Smooth muscle cell (in vitro differentiated cells): ENCODE measurements at regions not wholly inside any gene's neighbourhood (a gene's known extent, or its start where the extent isn't known, plus 50 kb on each side); places are given as distances from the start of the nearest gene placed in this dataset.

ENCODE experiments used
- DNase-seq: peaks from one replicate; lab custom pipeline; 2025; ENCODE audit not compliant: unreplicated experiment; lab: John Stamatoyannopoulos, UW
- H2AFZ ChIP-seq: fragments of 200-600 bp; sonication (generic); 2 replicates; pipeline ENCODE4 v1.6.0; 2016; ENCODE audit warnings: antibody characterized with exemption, low read depth, mild to moderate bottlenecking
- H3F3A ChIP-seq: fragments of 200-600 bp; sonication (generic); 2 replicates; pipeline ENCODE4 v1.6.0; 2017; ENCODE audit warnings: antibody characterized with exemption, low read depth
- H3K27ac ChIP-seq: fragments of 200-600 bp; sonication (generic); 2 replicates; pipeline ENCODE4 v1.5.1; 2016; ENCODE audit warnings: low read depth, mild to moderate bottlenecking
- H3K27me3 ChIP-seq: fragments of 200-600 bp; sonication (generic); 2 replicates; pipeline ENCODE4 v1.6.1; 2016; ENCODE audit warnings: low read depth, mild to moderate bottlenecking
- H3K36me3 ChIP-seq: fragments of 200-600 bp; sonication (generic); 2 replicates; pipeline ENCODE4 v1.5.1; 2016; ENCODE audit warnings: low read depth
- H3K4me1 ChIP-seq: fragments of 200-600 bp; sonication (generic); 2 replicates; pipeline ENCODE4 v1.5.1; 2016; ENCODE audit warnings: low read depth
- H3K4me2 ChIP-seq: fragments of 200-600 bp; sonication (generic); 2 replicates; pipeline ENCODE4 v1.6.0; 2016; ENCODE audit warnings: mild to moderate bottlenecking
- H3K4me3 ChIP-seq: fragments of 200-600 bp; sonication (generic); 2 replicates; pipeline ENCODE4 v1.5.1; 2016; ENCODE audit warnings: mild to moderate bottlenecking
- H3K79me2 ChIP-seq: fragments of 200-600 bp; sonication (generic); 2 replicates; pipeline ENCODE4 v1.6.0; 2016; ENCODE audit warnings: low read depth, mild to moderate bottlenecking
- H3K9ac ChIP-seq: fragments of 200-600 bp; sonication (generic); 2 replicates; pipeline ENCODE4 v1.6.0; 2016; ENCODE audit warnings: low read depth
- H3K9me3 ChIP-seq: fragments of 200-600 bp; sonication (generic); replicated peaks from 2 replicates; pipeline ENCODE4 v1.5.1; 2016; ENCODE audit warnings: low read depth
- H4K20me1 ChIP-seq: fragments of 200-600 bp; sonication (generic); 2 replicates; pipeline ENCODE4 v1.6.0; 2016; ENCODE audit warnings: low read depth
- CTCF ChIP-seq: fragments of 200-600 bp; sonication (generic); IDR thresholded peaks from 2 replicates; pipeline ENCODE4 v1.5.1; 2017; ENCODE audit warnings: borderline replicate concordance, mild to moderate bottlenecking, antibody characterized with exemption; ENCODE audit not compliant: insufficient read depth, poor library complexity, severe bottlenecking
- WGBS: methylation state at CpG from one replicate; pipeline ENCODE4 v1.1.7; 2016; ENCODE audit warnings: low lambda C conversion rate; 5-methylcytosine and 5-hydroxymethylcytosine counted together

- H3K27ac ChIP-seq: no peak overlapping the region
- no peaks in the 10 kb centered on the region for H3F3A ChIP-seq
- TF ChIP-seq CTCF: no peak
- no peak overlapping the region for H3K9ac ChIP-seq
- H4K20me1 ChIP-seq: no peaks in the 10 kb centered on the region
- no peak overlapping the region for H3K4me2 ChIP-seq
- H3K27me3 ChIP-seq: no peaks in the 10 kb centered on the region
- H3K79me2 ChIP-seq: no peaks in the 10 kb centered on the region
- H3K9me3 ChIP-seq: no peaks in the 10 kb centered on the region
- no peaks in the 10 kb centered on the region for H3K4me1 ChIP-seq
- H3K36me3 ChIP-seq: no peaks in the 10 kb centered on the region
- WGBS: 93% methylated on average over 2 of the region's 2 CpGs
- H3K4me3 ChIP-seq: no peak overlapping the region
- no peak for DNase-seq
- H2AFZ ChIP-seq: no peak overlapping the region
Observed at GRCh38 chr14:29175706-29176105, 409.1 kb downstream of the FOXG1 start.

- Histone ChIP-seq H3K4me2 (no peak overlapping the region), H3K4me1 (no peaks in the 10 kb centered on the region), H2AFZ (no peak overlapping the region), H3K79me2 (no peaks in the 10 kb centered on the region), H3K27ac (no peak overlapping the region), H3K9ac (no peak overlapping the region), H3K4me3 (no peak overlapping the region), H3K9me3 (no peaks in the 10 kb centered on the region), H3F3A (no peaks in the 10 kb centered on the region), H4K20me1 (no peaks in the 10 kb centered on the region), H3K36me3 (no peaks in the 10 kb centered on the region), H3K27me3 (no peaks in the 10 kb centered on the region)
- 85% methylated on average over 2 of the region's 2 CpGs for WGBS
- DNase-seq: no peak
- no peak for TF ChIP-seq CTCF
Observed at GRCh38 chr14:29176876-29177275, 410.3 kb downstream of the FOXG1 start.

- no peak overlapping the region for H2AFZ ChIP-seq
- no peaks in the 10 kb centered on the region for H3K79me2 ChIP-seq
- no peak for DNase-seq
- H3K4me3 ChIP-seq: no peak overlapping the region
- H3K4me1 ChIP-seq: no peaks in the 10 kb centered on the region
- no peaks in the 10 kb centered on the region for H3F3A ChIP-seq
- H3K9me3 ChIP-seq: no peaks in the 10 kb centered on the region
- H3K9ac ChIP-seq: no peak overlapping the region
- no peaks in the 10 kb centered on the region for H3K27me3 ChIP-seq
- H3K4me2 ChIP-seq: no peak overlapping the region
- H3K27ac ChIP-seq: no peak overlapping the region
- no peak for TF ChIP-seq CTCF
- no peaks in the 10 kb centered on the region for H3K36me3 ChIP-seq
- no peaks in the 10 kb centered on the region for H4K20me1 ChIP-seq
- WGBS: 81% methylated on average over 1 of the region's 1 CpG
Observed at GRCh38 chr14:29178971-29179370, 412.4 kb downstream of the FOXG1 start.

GRCh38 chr14:29191092-29191491 is 424.5 kb downstream of the FOXG1 start:
- H4K20me1 ChIP-seq: no peaks in the 10 kb centered on the region
- H3K27me3 ChIP-seq: no peaks in the 10 kb centered on the region
- H3K36me3 ChIP-seq: no peaks in the 10 kb centered on the region
- no peaks in the 10 kb centered on the region for H3K4me1 ChIP-seq
- TF ChIP-seq CTCF: no peak
- no peak overlapping the region for H3K27ac ChIP-seq
- no peaks in the 10 kb centered on the region for H3K79me2 ChIP-seq
- H3K9me3 ChIP-seq: no peaks in the 10 kb centered on the region
- H2AFZ ChIP-seq: no peak overlapping the region
- no peak overlapping the region for H3K9ac ChIP-seq
- H3K4me3 ChIP-seq: no peak overlapping the region
- DNase-seq: no peak
- no peaks in the 10 kb centered on the region for H3F3A ChIP-seq
- no peak overlapping the region for H3K4me2 ChIP-seq
